ENCODE measurements at regions not wholly inside any gene's neighbourhood (a gene's known extent, or its start where the extent isn't known, plus 50 kb on each side); places are given as distances from the start of the nearest gene placed in this dataset.

DNA sequence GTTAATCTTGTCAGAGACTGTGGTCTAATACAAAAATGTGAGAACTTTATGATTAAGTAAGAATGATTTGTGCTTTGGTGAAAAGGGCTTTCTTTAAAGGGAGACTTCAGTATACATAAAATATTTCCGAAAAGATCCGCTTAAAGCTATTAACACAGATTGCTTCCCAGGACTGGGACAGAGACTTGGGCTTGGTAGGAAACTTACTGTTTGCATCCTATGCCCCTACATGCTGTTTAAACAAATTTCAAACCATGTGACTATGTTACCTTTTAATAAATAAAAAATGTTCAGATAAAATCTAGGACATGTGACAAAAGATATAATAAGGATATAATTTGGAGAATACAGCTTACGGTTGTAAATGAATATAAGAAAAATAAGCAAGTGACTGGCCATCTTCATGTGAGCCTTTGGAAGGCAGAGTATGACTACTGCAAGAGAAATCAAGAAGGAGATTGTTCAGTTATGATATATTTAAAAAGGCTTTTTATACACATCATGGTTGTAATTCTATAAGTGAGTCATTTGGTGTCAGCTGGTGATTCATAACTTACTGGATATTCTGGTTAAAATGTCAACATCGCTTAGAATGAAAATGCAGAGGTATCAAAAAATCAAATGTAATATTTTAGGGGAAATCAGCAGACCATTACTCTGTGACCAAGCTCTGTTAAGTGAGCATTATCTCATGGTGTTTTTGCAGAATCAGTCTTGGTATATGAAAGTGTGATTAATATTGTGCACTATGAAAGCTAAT is 234.7 kb upstream of the E2F7 start:
- DNase-seq (ENCODE audit: low read depth): peak; percentile 59

DNA sequence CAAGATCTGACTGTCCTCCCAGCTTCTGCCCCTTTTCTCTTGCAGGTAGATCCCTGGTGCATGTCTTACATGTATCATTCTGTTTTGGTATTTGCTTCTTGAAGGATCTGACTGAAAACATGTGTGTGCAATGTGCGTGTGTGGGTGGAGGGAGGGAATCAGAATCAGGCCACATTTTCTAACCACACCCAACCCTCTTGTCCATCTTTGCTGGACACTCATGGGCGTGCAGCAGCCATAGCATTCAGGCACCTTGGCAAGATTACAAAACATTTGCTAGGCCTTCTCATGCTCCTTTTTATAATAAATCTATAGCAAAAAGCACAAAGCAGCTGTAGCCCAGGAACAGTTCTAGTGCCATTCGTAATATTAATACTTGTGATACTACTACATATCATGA is 233.6 kb upstream of the E2F7 start:
- no peak for DNase-seq (ENCODE audit: low read depth)

DNA sequence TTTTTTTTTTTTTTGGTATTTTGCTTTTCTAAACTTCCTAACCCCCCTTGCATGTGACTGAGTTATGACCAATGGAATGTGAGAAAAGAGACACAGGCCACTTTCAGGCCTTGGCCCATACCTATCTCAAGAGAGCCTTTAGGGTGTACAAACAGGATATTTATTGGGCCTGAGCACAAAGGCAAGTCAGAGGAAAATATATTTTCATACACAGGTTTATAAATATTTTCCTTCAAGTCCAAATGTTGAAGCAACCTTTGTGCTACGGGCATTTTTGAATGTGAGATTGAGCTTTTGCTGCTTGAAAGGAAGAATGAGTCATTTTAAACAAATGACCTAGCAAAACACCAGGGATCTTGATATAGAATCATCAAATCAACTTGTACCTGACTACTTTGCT is 228.6 kb upstream of the E2F7 start:
- DNase-seq (ENCODE audit: low read depth): peak; percentile 45

DNA sequence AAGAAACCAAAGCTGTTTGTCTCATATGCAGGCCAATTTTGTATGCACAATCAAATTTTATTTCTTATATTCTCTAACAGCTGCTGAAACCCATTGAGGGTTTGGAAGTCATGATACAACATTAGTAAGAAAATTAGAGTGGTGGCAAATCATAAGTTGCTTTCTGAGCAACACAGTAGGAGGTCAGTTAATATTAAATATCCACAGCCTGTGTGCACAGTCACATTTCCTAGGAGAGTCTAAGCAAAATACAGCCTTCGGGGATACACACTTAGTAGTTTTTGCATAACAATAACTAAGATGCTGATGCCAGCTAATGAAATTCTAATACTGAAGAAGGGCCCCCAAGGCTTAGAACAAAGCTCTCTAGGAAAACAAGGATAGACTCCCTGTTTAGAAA is 209.6 kb upstream of the E2F7 start:
- DNase-seq (ENCODE audit: low read depth): no peak

DNA sequence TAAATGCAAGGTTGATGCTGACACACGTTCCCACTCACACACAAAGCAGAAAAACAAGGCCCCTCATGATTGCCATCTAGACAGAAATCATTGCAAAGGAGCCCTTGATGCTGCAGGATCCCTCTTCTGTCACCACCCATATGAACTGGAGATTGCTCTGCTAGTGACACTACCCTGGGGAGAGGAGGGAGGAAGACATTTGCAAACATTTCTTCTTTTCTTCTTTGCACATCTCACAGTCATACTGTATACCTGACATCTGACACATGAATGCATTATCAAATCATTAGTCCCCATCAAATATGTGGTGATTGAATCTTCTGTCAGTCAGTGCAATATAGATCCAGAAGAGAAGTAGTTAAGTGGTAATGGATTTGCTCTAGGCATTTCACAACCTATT is 208.5 kb upstream of the E2F7 start:
- DNase-seq (ENCODE audit: low read depth): no peak

DNA sequence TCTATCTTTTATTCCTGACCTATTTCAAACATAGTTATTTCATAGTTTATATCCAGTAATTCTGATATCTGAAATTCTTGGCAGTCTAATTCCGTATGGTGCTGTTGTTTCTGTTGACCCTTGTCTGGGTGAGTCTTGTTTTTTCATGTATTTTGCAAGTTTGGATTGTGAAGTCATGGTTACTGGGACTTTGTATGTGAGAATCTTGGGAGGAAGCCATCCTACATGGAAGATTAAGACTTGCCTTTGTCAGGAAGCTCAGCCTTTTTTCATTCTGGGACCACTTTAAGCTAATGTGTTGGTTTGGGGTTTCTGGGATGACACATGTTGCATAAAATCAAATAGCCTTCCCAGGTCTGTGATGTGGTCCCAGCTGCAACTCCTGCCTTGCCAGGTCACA is 191.6 kb upstream of the E2F7 start:
- no peak for DNase-seq (ENCODE audit: low read depth)

DNA sequence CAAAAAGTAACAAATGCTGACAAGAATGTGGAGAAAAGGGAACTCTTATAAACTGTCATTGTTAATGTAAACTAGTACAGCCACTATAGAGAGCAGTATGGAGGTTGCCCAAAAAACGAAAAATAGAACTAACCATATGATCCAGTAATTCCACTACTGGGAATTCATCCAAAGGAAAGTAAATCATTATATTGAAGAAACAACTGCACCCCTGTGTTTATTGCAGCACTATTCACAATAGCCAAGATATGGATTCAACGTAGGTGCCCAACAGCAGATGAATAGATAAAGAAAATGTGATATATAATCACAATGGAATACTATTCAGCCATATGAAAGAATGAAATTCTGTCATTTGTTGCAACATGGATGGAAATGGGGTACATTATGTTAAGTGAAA is 188.0 kb upstream of the E2F7 start:
- no peak for DNase-seq (ENCODE audit: low read depth)

DNA sequence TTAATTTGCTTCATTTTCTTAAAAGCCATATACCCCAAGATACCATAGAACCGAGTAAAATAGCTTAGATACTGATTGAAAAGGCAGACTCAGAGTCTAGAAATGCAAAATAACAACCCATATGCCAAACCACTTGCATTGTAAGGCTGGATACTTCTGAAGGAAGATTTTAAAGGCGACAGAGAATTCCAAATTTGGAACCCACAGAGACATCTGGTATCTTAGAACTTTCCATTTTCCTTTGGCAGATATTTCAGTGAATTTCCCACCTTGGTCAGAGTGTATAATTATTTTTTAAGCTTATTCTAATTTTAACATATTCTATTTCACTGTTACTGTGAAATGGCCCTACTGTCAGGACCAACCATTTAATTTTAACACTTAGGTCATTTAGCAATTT is 186.4 kb upstream of the E2F7 start:
- DNase-seq (ENCODE audit: low read depth): no peak

DNA sequence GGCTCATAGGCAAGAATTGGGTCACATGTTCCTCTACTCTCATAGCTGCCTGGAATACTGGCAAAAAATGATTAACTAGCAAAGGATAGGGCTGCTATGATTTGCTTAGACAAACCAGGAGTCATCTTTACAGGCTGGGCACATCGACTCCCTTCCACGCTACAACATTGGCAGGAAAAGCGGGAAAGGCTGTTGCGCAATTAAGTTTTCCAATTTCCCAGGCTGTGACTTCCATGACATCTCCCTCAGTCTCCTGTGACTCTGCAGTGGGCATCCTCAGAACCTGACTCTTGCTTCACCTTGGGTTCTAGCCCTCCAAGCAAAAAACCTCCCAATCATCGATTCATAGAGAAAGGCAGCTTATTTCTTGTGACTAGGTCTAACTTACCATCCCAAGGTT is 184.5 kb upstream of the E2F7 start:
- DNase-seq (ENCODE audit: low read depth): no peak

DNA sequence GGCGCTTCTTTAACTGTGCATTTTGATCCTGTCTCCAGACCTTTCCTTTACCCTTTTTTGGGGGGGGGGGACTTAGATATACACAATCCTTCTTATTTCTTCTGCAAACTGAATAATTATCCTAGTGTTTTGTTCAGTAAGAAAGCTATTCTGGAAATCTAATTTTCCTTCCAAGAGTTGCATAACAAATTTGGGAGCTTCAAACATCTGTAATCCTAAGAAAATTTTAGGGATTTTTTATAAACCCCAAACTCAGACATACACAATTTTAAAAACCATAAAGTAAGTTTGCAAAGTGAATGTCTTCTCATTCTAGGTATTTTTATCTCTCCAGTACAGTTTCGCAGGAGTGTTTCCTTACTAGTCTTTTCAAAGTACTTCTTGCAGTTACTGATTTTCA is 182.7 kb upstream of the E2F7 start:
- no peak for DNase-seq (ENCODE audit: low read depth)

DNA sequence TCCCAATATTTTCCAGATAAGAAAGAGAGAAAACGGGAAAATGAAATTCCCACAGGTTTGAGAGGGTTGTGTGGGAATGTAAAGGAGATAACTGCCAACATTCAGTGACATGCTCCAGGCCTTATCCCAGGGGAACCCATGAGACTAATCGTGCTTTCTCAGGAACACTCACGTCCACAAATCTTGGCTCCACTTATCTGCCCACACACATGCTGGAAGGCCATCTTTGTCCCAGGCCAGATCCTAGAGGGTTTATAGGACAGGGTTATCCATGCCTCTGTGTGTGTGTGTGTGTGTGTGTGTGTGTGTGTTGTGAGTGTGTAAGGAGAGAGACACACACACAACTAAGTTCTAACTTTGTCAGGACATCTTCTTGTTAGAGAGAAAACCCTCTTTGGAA is 182.2 kb upstream of the E2F7 start:
- no peak for DNase-seq (ENCODE audit: low read depth)

DNA sequence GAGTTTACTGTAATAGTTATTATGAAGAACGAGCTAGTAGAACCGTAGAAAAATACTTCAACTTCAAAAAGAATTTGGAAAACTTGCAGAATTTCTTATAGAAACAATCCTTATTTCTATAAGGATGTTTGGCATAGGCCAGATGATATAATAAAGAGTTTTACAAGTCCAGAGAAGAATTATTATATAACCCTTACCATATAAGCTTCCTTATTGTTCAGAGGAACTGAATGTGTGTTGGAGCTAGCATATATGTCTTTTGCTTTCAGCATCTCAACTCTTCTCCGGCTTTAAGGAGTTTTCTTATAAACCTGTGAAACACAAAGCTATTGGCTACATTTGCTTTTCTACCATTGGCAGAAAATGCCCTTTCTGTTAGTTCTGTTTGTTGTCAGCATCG is 178.0 kb upstream of the E2F7 start:
- no peak for DNase-seq (ENCODE audit: low read depth)

DNA sequence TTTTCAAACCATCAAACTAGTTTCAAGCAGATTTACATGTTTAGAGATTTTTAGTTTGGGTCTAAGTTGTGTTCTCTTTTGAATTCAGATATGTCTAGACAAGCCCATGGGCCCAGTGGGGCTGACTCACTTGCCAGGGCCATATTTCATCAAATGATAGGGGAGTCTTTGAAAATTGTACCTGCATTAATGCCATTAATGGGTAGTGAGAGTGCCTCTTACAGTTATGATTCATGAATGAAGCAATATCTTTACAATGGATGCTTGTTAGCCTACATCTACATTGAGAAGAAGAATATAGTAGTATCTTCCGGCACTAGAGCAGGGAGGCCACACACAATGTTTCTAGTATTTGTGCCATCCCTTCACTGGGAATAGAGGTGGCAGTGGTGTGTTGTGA is 174.2 kb upstream of the E2F7 start:
- no peak for DNase-seq (ENCODE audit: low read depth)

DNA sequence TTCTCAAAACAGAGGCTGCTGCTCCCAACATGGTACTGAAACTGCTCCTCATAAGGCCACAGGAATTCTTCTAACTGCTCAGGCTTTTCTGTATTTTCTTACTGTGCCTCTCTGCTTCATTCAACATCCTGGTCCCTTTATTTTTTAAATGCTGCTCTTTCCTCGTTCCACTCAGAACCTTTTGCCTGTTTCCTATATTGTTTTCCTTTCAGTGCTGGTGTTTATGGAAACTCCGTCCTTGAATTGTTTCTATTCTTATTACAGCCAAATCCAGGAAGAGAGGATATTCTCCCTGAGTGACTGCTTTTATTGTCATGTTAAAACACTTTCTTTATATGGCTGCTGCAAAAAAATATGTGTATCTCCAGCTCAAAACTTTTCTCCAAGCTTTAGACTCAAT is 173.0 kb upstream of the E2F7 start:
- no peak for DNase-seq (ENCODE audit: low read depth)

DNA sequence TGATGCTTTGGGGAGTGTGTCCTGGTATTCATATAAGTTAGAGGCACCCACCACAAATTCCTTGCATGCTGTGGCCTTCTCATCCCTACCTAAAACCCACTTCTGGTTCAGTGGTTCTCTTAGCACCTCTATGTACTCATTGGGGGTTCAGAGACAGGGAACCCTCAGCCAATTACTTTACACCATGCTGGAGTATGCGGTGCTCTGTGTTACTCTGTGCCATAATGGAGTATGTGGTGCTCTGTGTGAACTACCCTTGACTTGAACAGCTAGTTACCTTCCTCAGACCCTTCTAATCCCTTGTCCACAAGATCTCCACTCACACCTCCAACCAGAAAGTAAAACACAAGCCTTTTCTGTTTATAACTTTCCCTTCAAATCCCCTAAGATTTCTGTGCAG is 172.5 kb upstream of the E2F7 start:
- DNase-seq (ENCODE audit: low read depth): no peak

DNA sequence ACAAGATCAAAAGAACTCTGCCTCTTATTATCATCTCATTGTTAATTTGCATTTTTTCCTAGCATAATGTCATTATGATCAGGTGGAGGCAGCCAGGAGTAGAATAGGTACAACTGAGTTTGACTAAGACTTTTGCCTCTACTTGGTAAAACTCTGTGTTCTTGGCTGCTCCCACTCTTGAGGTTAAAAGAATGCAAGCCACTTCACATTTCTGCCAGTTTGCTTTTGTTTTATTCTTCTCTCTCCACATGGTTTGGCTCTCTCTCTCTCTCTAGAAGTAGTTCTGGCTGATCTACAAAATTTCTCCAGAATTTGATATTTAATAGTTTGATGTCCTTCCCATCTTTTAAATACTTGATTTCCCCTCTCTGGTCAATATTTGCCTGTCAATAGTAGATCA is 170.7 kb upstream of the E2F7 start:
- DNase-seq (ENCODE audit: low read depth): no peak

DNA sequence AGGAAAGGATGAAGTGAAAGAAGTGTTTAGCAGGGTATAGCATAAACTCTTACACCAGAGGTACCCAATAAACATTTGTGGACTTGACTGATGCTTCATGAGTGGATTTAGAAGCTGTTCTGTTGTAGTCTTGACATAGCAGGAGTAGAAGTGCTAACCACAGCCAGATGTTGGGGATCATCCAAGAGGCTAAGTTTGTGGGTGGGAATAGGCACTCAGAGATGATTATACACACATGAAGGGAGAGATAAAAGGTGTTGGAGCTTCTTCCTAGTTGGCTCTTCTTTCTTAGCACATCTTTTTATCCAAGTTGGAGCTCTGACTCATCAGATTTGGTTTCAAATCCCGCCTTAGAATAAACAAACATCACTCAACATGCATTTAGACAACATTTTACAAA is 166.7 kb upstream of the E2F7 start:
- DNase-seq (ENCODE audit: low read depth): peak; percentile 42

DNA sequence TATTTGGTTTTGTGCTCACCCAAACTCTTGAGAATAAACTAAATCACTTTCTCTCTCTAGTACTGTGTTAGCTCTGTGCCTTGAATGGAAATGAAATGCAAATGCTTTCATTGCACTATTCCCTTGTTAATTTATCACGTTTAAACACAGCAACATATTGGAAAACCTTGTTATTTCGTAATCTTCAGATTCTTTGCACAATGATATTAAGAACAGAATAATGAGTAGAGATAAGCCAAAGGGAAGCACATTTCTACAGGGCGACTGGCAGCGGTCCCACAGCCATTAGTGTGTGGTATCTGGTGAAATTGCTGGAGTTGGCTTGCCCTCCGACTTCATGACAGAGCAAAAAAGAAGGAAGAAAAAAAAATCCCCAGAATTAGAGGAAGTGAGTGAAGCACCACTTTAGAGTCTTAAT is 166.1 kb upstream of the E2F7 start:
- peak; percentile 73 for DNase-seq (ENCODE audit: low read depth)

DNA sequence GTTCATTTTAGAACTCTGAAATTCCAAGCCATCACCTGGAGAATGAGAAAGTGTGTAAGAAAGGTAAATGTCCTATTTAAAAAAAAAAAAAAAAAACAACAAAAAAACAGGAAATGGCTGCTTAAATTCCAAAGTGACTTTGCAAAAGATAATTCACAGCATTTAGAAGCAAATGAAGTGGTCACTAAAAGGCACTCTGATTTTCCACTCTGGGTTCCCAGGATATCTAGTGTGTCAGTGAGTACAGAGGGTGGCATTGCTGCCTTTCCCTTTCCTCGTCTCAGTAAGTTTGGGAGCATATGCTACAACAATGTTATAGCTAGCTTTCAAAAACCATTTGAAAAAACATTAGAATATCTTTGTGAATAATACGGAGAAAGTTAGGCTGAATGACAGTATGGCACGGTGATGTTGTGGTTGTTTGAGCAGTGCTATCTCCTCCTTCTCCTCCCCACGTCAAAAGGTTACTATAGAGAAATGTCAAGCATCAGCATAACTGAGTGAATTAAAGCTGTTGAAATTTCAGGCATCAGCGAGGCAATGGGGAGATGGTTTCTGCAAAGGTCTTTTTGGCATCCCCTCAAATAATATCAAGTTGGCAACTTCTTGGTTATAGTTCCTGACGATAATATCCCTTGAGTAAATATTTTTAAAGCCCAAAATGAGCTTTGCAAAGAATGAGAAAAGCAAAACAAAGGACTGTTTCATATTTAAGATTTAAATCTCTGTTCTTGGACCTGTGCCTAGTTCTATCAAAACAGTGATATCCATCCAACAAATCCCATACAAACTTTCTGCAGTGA is 164.5 kb upstream of the E2F7 start:
- DNase-seq (ENCODE audit: low read depth): no peak

DNA sequence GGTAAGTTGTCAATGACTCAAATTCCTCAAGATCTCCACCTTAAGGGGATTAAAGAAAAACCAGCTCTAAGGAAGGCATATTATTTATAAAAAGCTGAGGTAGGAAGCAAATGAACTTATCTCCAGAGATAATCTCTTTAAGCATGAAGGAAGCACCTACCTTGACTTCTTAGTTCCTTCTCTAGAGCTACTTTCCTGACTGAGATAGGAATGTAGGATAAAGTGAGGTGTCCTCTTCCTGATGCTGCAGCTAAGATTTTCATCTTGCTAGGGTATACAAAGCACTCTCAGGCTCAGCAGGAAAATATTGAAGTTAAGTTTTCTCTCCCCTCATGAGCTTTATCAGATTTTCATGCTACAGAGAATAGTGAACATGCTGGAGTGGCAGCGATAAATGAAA is 163.0 kb upstream of the E2F7 start:
- no peak for DNase-seq (ENCODE audit: low read depth)

DNA sequence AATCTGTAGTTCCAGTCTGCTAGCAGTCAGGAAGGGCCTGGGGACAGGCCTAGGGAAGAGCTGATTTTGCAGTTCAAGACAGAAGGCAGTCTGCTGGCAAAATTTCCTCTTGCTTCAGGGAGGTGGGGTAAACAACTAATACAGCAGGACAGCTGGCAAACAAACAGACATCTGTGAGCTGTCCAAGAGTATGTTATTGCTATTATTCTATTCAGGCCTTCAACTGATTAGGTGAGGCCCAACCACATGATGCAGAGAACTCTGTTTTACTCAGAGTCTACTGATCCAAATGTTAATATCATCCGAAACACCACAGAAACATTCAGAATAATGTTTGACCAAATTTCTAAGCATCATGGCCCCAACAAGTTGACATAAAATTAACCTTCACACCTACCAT is 161.0 kb upstream of the E2F7 start:
- DNase-seq (ENCODE audit: low read depth): no peak

DNA sequence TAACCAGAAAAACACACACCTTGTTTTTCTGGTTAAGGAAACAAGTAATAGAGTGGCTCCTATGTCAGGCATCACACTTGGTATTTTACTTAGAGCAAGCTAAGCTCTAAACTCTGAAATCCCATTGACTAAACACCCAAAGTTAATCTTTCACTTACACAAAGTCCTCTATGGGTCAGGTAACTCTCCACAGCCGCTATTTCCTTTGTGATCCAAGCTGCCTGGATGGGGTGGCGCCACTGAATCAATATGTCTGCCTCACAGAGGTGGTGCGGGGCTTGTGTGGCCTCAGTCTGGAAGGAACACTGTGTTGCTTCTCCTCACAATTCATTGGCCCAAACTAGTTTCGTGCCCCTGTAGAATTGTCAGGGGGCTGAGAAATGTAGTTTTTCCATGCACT is 160.0 kb upstream of the E2F7 start:
- no peak for DNase-seq (ENCODE audit: low read depth)

DNA sequence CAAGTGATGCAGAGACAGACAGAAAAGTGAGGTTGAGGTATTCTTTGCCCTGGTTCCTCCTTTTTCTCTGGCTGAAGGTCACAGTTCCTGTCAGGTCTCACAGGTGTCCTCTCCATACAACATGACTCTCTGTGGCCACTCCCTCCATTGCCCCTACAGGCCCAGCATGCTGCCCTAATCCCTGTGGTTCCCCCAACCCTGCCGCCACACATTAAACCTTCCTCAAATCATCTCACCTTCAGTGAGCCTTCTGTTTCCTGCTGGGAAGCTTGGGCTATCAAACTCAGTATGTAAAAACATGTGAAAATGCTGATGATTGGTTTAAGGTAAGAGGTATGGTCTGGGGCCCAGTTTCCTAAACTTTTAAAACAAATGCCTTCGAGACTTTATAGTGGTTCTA is 159.0 kb upstream of the E2F7 start:
- no peak for DNase-seq (ENCODE audit: low read depth)

DNA sequence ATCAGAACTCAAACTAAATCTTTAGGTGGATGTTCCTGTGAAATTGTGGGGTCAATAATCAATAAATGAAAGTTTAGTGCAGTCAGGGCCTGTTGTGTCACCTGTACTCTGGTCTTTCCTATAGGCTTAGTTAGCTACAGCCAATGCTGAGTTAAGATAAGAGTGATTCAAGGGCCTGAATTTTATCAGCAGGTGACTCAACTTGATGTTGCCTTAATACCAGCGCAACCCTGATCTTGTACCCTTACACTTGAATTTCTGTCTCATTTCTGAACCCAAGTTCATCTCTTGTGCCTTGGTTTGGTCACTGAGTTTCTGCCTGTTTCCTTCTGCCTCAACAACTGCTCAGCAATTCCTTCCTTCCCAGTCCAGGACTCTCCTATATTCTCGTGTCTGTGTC is 157.0 kb upstream of the E2F7 start:
- no peak for DNase-seq (ENCODE audit: low read depth)

Data from M059J (cell line).